MM.1S (cell line): ENCODE measurements at regions not wholly inside any gene's neighbourhood (a gene's known extent, or its start where the extent isn't known, plus 50 kb on each side); places are given as distances from the start of the nearest gene placed in this dataset.
"Not testable (repeated sequence)": the region's sequence is repeated elsewhere in the genome, so short reads cannot be mapped to it uniquely, and the experiment has no call there.

Experiments
- DNase-seq: peaks from one replicate; pipeline ENCODE4 v3.0.0-alpha.2; 2015
- H2AFZ ChIP-seq: fragments of 300-600 bp; sonication (generic); 2 replicates; pipeline ENCODE4 v1.6.0; 2016; ENCODE audit warnings: antibody characterized with exemption, low read length
- H3F3A ChIP-seq: fragments of 300-600 bp; sonication (generic); 2 replicates; pipeline ENCODE4 v1.6.1; 2016; ENCODE audit warnings: mild to moderate bottlenecking, antibody characterized with exemption, low read length, moderate library complexity, mixed read lengths; ENCODE audit not compliant: insufficient read depth
- H3K27ac ChIP-seq: fragments of 300-600 bp; sonication (generic); 2 replicates; pipeline ENCODE4 v1.5.1; 2016; ENCODE audit warnings: mild to moderate bottlenecking, low read length
- H3K27me3 ChIP-seq: fragments of 300-600 bp; sonication (generic); replicated peaks from 2 replicates; pipeline ENCODE4 v1.6.0; 2016; ENCODE audit warnings: low read length; ENCODE audit not compliant: insufficient read depth
- H3K36me3 ChIP-seq: fragments of 300-600 bp; sonication (generic); replicated peaks from 2 replicates; pipeline ENCODE4 v1.6.1; 2016; ENCODE audit warnings: mild to moderate bottlenecking, low read length, mixed read lengths; ENCODE audit not compliant: insufficient read depth
- H3K4me1 ChIP-seq: fragments of 300-600 bp; sonication (generic); 2 replicates; pipeline ENCODE4 v1.6.1; 2016; ENCODE audit warnings: low read length, mixed read lengths
- H3K4me2 ChIP-seq: fragments of 300-600 bp; sonication (generic); 2 replicates; pipeline ENCODE4 v1.6.0; 2016; ENCODE audit warnings: low read depth, low read length
- H3K4me3 ChIP-seq: fragments of 300-600 bp; sonication (generic); 2 replicates; pipeline ENCODE4 v1.5.1; 2016; ENCODE audit warnings: low read length, mixed read lengths
- H3K79me2 ChIP-seq: fragments of 300-600 bp; sonication (generic); 2 replicates; pipeline ENCODE4 v1.6.1; 2016; ENCODE audit warnings: mixed run types, low read length, mixed read lengths
- H3K9ac ChIP-seq: fragments of 300-600 bp; sonication (generic); 2 replicates; pipeline ENCODE4 v1.6.1; 2016; ENCODE audit warnings: low read length, mixed read lengths
- H3K9me2 ChIP-seq: fragments of 300-600 bp; sonication (generic); replicated peaks from 2 replicates; pipeline ENCODE4 v1.6.1; 2016; ENCODE audit warnings: mild to moderate bottlenecking, low read length, mixed read lengths; ENCODE audit not compliant: insufficient read depth
- H3K9me3 ChIP-seq: fragments of 300-600 bp; sonication (generic); replicated peaks from 2 replicates; pipeline ENCODE4 v1.6.1; 2016; ENCODE audit warnings: mild to moderate bottlenecking, low read length, mixed read lengths; ENCODE audit not compliant: insufficient read depth
- H4K20me1 ChIP-seq: fragments of 300-600 bp; sonication (generic); 2 replicates; pipeline ENCODE4 v1.6.1; 2016; ENCODE audit warnings: mild to moderate bottlenecking, low read length, moderate library complexity, mixed read lengths; ENCODE audit not compliant: insufficient read depth
- CTCF ChIP-seq: fragments of 300-600 bp; sonication (generic); IDR thresholded peaks from 2 replicates; pipeline ENCODE4 v1.5.1; 2016; ENCODE audit warnings: antibody characterized with exemption, low read length, mixed read lengths
- EZH2 ChIP-seq: fragments of 300-600 bp; sonication (generic); optimal IDR thresholded peaks from 2 replicates; pipeline ENCODE3; 2017; ENCODE audit warnings: low read depth, mild to moderate bottlenecking, antibody characterized with exemption, low read length, mixed read lengths
- EZH2phosphoT487 ChIP-seq: fragments of 300-600 bp; sonication (generic); IDR thresholded peaks from 2 replicates; pipeline ENCODE4 v1.6.1; 2018; ENCODE audit warnings: antibody characterized with exemption, low read length

GRCh38 chr2:163970058-163970813 lies 234.4 kb upstream of the FIGN start:
- H3K79me2 ChIP-seq: no peaks in the 10 kb centered on the region
- H3K27ac ChIP-seq: no peak overlapping the region
- H3K4me1 ChIP-seq: no peaks in the 10 kb centered on the region
- no peak for TF ChIP-seq CTCF
- TF ChIP-seq EZH2: no peak
- no peak for TF ChIP-seq EZH2phosphoT487
- H3F3A ChIP-seq: no peaks in the 10 kb centered on the region
- H4K20me1 ChIP-seq: no peaks in the 10 kb centered on the region
- H3K4me3 ChIP-seq: no peak overlapping the region
- DNase-seq: no peak
- no peak overlapping the region for H3K9ac ChIP-seq
- H3K36me3 ChIP-seq: no peaks in the 10 kb centered on the region
- H3K4me2 ChIP-seq: no peak overlapping the region
- H2AFZ ChIP-seq: no peak overlapping the region
- no peaks in the 10 kb centered on the region for H3K27me3 ChIP-seq
- H3K9me3 ChIP-seq: no peaks in the 10 kb centered on the region
- no peaks in the 10 kb centered on the region for H3K9me2 ChIP-seq

DNA sequence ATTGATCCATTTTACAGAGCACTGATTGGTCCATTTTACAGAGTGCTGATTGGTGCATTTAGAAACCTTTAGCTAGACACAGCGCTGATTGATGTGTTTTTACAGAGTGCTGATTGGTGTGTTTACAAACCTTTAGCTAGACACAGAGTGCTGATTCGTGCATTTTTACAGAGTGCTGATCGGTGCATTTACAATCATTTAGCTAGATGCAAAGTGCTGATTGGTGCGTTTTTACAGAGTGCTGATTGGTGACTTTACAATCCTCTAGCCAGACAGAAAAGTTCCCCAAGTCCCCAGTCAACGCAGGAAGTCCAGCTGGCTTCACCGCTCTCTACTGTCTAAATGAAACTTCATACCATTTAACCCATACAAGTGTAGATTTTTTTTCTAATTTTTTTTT lies 228.5 kb upstream of the FIGN start:
- not testable (repeated sequence) for H3K4me2 ChIP-seq, H3K9ac ChIP-seq, H3K9me3 ChIP-seq, H2AFZ ChIP-seq, DNase-seq, H3K9me2 ChIP-seq, H3K27me3 ChIP-seq, H4K20me1 ChIP-seq, H3K27ac ChIP-seq, H3K4me1 ChIP-seq, H3K4me3 ChIP-seq, H3K79me2 ChIP-seq, H3K36me3 ChIP-seq, H3F3A ChIP-seq

GRCh38 chr2:163953390-163953907 lies 217.6 kb upstream of the FIGN start:
- no peak overlapping the region for H2AFZ ChIP-seq
- no peak overlapping the region for H3K27ac ChIP-seq
- no peak overlapping the region for H3K4me3 ChIP-seq
- H3F3A ChIP-seq: no peaks in the 10 kb centered on the region
- no peak for TF ChIP-seq CTCF
- no peak for TF ChIP-seq EZH2
- TF ChIP-seq EZH2phosphoT487: no peak
- H3K9me2 ChIP-seq: no peaks in the 10 kb centered on the region; the same call in 1 of the 2 replicates
- H3K9me3 ChIP-seq: no peaks in the 10 kb centered on the region
- H3K9ac ChIP-seq: no peak overlapping the region
- no peaks in the 10 kb centered on the region for H3K27me3 ChIP-seq
- DNase-seq: no peak
- no peaks in the 10 kb centered on the region for H3K4me1 ChIP-seq
- H3K79me2 ChIP-seq: no peaks in the 10 kb centered on the region
- H4K20me1 ChIP-seq: no peaks in the 10 kb centered on the region
- H3K36me3 ChIP-seq: no peaks in the 10 kb centered on the region
- H3K4me2 ChIP-seq: no peak overlapping the region

DNA sequence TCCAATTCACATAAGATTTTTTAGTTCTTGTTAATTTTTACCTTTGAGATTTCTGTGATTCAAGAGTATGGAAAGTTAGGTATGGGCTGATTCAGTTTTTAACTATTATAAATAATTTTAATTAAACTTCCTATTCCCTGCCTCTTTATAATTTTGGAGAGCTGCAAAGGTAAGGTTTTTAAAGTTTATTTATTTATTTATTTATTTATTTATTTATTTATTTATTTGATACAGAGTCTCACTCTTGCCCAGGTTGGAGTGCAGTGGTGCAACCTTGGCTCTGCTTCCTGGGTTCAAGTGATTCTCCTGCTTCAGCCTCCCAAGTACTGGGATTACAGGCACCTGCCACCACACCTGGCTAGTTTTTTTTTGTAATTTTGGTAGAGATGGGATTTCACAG lies 215.5 kb upstream of the FIGN start:
- H3K9me2 ChIP-seq: no peaks in the 10 kb centered on the region; the same call in 1 of the 2 replicates
- H3F3A ChIP-seq: no peaks in the 10 kb centered on the region
- H3K9me3 ChIP-seq: no peaks in the 10 kb centered on the region
- no peak overlapping the region for H3K4me3 ChIP-seq
- H3K4me1 ChIP-seq: no peaks in the 10 kb centered on the region
- H3K27me3 ChIP-seq: no peaks in the 10 kb centered on the region
- no peaks in the 10 kb centered on the region for H4K20me1 ChIP-seq
- H3K36me3 ChIP-seq: no peaks in the 10 kb centered on the region
- H3K4me2 ChIP-seq: no peak overlapping the region
- H3K9ac ChIP-seq: no peak overlapping the region
- DNase-seq: no peak
- TF ChIP-seq CTCF (no peak), EZH2 (no peak), EZH2phosphoT487 (no peak)
- H3K79me2 ChIP-seq: no peaks in the 10 kb centered on the region
- H3K27ac ChIP-seq: no peak overlapping the region
- H2AFZ ChIP-seq: no peak overlapping the region
